Neural progenitor cell (in vitro differentiated cells): ENCODE measurements at regions not wholly inside any gene's neighbourhood (a gene's known extent, or its start where the extent isn't known, plus 50 kb on each side); places are given as distances from the start of the nearest gene placed in this dataset.

Source experiments
- DNase-seq: peaks from one replicate; pipeline ENCODE4 v3.0.0-alpha.2; 2016; ENCODE audit warnings: low spot score
- H2AFZ ChIP-seq: fragments of 200-600 bp; sonication (generic); replicated peaks from 2 replicates; pipeline ENCODE4 v1.6.1; 2016; ENCODE audit warnings: antibody characterized with exemption
- H3F3A ChIP-seq: fragments of 200-600 bp; sonication (generic); 2 replicates; pipeline ENCODE4 v1.6.1; 2016; ENCODE audit warnings: antibody characterized with exemption, low read depth
- H3K27ac ChIP-seq: fragments of 200-600 bp; sonication (generic); 2 replicates; pipeline ENCODE4 v1.5.1; 2016; ENCODE audit warnings: mild to moderate bottlenecking
- H3K27me3 ChIP-seq: fragments of 200-600 bp; sonication (generic); 2 replicates; pipeline ENCODE4 v1.6.1; 2016; ENCODE audit warnings: mild to moderate bottlenecking, moderate library complexity
- H3K36me3 ChIP-seq: fragments of 200-600 bp; sonication (generic); 2 replicates; pipeline ENCODE4 v1.5.1; 2016
- H3K4me1 ChIP-seq: fragments of 200-600 bp; sonication (generic); 2 replicates; pipeline ENCODE4 v1.6.1; 2016; ENCODE audit warnings: mixed run types
- H3K4me2 ChIP-seq: fragments of 200-600 bp; sonication (generic); 2 replicates; pipeline ENCODE4 v1.6.1; 2016
- H3K4me3 ChIP-seq: fragments of 200-600 bp; sonication (generic); 2 replicates; pipeline ENCODE4 v1.5.1; 2016
- H3K79me2 ChIP-seq: fragments of 200-600 bp; sonication (generic); 2 replicates; pipeline ENCODE4 v1.6.1; 2016; ENCODE audit warnings: low read depth
- H3K9ac ChIP-seq: fragments of 200-600 bp; sonication (generic); 2 replicates; pipeline ENCODE4 v1.6.1; 2016
- H3K9me3 ChIP-seq: fragments of 200-600 bp; sonication (generic); 2 replicates; pipeline ENCODE4 v1.5.1; 2016; ENCODE audit warnings: low read depth
- H4K20me1 ChIP-seq: fragments of 200-600 bp; sonication (generic); 2 replicates; pipeline ENCODE4 v1.6.1; 2016; ENCODE audit warnings: low read depth
- H3K27ac Mint-ChIP-seq: 3 replicates; pipeline ENCODE4 v1.8.0; 2021; ENCODE audit warnings: mixed read lengths
- H3K27me3 Mint-ChIP-seq: 2 replicates; pipeline ENCODE4 v1.8.0; 2022; ENCODE audit warnings: low read depth, mild to moderate bottlenecking, inconsistent platforms, moderate library complexity, mixed read lengths; ENCODE audit not compliant: insufficient read depth
- H3K36me3 Mint-ChIP-seq: 3 replicates; pipeline ENCODE4 v1.8.0; 2021; ENCODE audit warnings: mixed read lengths
- H3K4me1 Mint-ChIP-seq: 3 replicates; pipeline ENCODE4 v1.8.0; 2021; ENCODE audit warnings: mixed read lengths
- H3K4me3 Mint-ChIP-seq: 3 replicates; pipeline ENCODE4 v1.8.0; 2021; ENCODE audit warnings: mild to moderate bottlenecking, moderate library complexity, mixed read lengths
- H3K9me3 Mint-ChIP-seq: 3 replicates; pipeline ENCODE4 v1.8.0; 2020; ENCODE audit warnings: mixed read lengths
- EZH2 ChIP-seq: fragments of 200-600 bp; sonication (generic); IDR thresholded peaks from 2 replicates; pipeline ENCODE4 v1.6.1; 2017; ENCODE audit warnings: antibody characterized with exemption, mild to moderate bottlenecking, moderate library complexity
- EZH2phosphoT487 ChIP-seq: fragments of 200-600 bp; sonication (generic); IDR thresholded peaks from 2 replicates; pipeline ENCODE4 v1.6.1; 2017; ENCODE audit warnings: antibody characterized with exemption
- TF ChIP-seq, protein P1 (sequence below): fragments of 200-600 bp; sonication (generic); IDR thresholded peaks from 2 replicates; pipeline ENCODE4 v1.5.1; 2017; ENCODE audit warnings: antibody characterized with exemption, mild to moderate bottlenecking

DNA sequence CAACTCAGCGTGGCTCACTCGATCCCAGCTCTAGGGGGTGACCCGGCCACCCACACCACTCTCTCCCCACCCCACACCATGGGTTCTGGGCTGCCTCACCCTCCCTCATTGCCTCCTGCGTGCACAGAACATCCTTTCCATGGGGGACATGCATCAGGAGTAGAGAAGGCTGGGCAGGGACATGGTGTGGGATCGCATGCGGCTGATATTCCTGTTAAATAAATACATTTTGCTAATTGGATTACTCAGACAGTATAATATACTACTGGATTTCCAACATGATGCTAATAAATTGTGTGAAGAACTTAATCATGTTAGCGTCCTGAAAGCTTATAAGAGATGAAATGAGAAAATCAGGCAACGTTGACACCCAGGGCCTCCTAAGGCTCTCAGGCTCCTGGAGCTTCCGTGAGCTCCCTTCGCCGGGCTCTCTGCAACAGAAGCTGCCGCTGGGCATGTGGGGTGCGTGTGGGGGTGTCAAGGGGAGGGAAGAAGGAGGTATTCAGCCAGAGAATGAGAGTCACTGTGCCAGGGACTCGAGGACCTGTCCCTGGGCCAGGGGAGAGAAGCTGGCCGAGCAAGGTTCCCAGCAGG lies 173.1 kb upstream of the TNRC6C start:
- H3F3A ChIP-seq: peaks cover 23% of the 10 kb centered on the region
- no peak overlapping the region for H3K27ac Mint-ChIP-seq
- H3K9me3 ChIP-seq: no peaks in the 10 kb centered on the region
- H3K27ac ChIP-seq: no peak overlapping the region
- H3K79me2 ChIP-seq: no peaks in the 10 kb centered on the region
- H3K4me1 ChIP-seq: peaks cover 28% of the 10 kb centered on the region
- no peak overlapping the region for H3K9ac ChIP-seq
- H3K36me3 ChIP-seq: no peaks in the 10 kb centered on the region
- TF ChIP-seq EZH2phosphoT487 (no peak), EZH2 (no peak)
- TF ChIP-seq, protein P1, sequence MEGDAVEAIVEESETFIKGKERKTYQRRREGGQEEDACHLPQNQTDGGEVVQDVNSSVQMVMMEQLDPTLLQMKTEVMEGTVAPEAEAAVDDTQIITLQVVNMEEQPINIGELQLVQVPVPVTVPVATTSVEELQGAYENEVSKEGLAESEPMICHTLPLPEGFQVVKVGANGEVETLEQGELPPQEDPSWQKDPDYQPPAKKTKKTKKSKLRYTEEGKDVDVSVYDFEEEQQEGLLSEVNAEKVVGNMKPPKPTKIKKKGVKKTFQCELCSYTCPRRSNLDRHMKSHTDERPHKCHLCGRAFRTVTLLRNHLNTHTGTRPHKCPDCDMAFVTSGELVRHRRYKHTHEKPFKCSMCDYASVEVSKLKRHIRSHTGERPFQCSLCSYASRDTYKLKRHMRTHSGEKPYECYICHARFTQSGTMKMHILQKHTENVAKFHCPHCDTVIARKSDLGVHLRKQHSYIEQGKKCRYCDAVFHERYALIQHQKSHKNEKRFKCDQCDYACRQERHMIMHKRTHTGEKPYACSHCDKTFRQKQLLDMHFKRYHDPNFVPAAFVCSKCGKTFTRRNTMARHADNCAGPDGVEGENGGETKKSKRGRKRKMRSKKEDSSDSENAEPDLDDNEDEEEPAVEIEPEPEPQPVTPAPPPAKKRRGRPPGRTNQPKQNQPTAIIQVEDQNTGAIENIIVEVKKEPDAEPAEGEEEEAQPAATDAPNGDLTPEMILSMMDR: no peak
- no peaks in the 10 kb centered on the region for H4K20me1 ChIP-seq
- H3K4me2 ChIP-seq: no peak overlapping the region
- no peaks in the 10 kb centered on the region for H3K36me3 Mint-ChIP-seq
- H3K9me3 Mint-ChIP-seq: no peaks in the 10 kb centered on the region
- no peak for DNase-seq
- peaks cover 32% of the 10 kb centered on the region for H3K4me1 Mint-ChIP-seq
- H3K27me3 Mint-ChIP-seq: peaks cover 16% of the 10 kb centered on the region
- no peak overlapping the region for H2AFZ ChIP-seq
- peaks cover 63% of the 10 kb centered on the region for H3K27me3 ChIP-seq
- no peak overlapping the region for H3K4me3 Mint-ChIP-seq
- no peak overlapping the region for H3K4me3 ChIP-seq

- Mint-ChIP-seq H3K4me1 (peaks cover 29% of the 10 kb centered on the region), H3K27me3 (peaks cover 19% of the 10 kb centered on the region), H3K4me3 (no peak overlapping the region), H3K9me3 (no peaks in the 10 kb centered on the region), H3K27ac (no peak overlapping the region), H3K36me3 (no peaks in the 10 kb centered on the region)
- Histone ChIP-seq H3K4me2 (no peak overlapping the region), H3K9me3 (no peaks in the 10 kb centered on the region), H2AFZ (no peak overlapping the region), H3K27ac (no peak overlapping the region), H3F3A (peaks cover 27% of the 10 kb centered on the region), H3K27me3 (peaks cover 66% of the 10 kb centered on the region), H3K79me2 (no peaks in the 10 kb centered on the region), H3K4me3 (no peak overlapping the region), H3K4me1 (peaks cover 27% of the 10 kb centered on the region), H4K20me1 (no peaks in the 10 kb centered on the region), H3K36me3 (no peaks in the 10 kb centered on the region), H3K9ac (no peak overlapping the region)
- no peak for TF ChIP-seq EZH2phosphoT487
- TF ChIP-seq EZH2: no peak
- TF ChIP-seq, protein P1: no peak
- no peak for DNase-seq
Measured at GRCh38 chr17:77786090-77786489, 172.4 kb upstream of the TNRC6C start.

DNA sequence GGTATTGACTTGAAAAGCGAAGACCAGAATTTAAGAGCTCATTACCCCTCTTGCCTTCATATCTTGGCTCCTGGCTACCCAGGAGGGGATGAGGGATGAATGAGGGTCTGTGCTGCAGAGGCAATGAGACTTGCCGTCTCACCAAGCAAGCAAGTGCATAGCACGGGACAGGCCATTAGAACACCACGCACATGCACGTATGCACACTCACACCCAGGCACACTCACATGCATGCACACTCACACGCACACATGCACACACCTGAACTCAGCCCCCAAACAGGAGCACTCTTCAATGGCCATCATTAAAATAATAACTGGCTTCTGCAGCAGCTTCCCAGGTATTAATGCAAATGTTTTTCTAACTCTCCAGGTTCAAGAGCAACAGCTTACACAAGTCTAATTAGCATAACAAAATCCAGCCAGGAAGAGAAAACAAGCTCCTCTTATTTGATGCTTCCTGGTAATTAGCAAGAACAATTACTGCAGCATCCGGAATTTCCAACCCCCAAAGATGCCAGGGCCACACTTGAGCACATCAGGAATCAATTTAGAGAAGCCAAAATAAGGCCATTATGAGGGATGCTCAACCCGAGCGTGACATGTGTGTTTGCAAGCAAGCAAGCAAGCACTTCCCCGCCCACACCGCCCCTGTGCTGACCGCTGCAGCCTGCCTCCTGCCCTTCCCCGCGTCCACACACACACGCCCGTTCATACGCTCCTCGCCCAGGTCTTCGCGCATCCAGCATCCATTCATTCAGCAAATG lies 171.6 kb upstream of the TNRC6C start:
- H3K27ac ChIP-seq: no peak overlapping the region
- peaks cover 23% of the 10 kb centered on the region for H3K4me1 ChIP-seq
- no peak overlapping the region for H2AFZ ChIP-seq
- H3K36me3 Mint-ChIP-seq: no peaks in the 10 kb centered on the region
- H3K79me2 ChIP-seq: no peaks in the 10 kb centered on the region
- H3K9ac ChIP-seq: no peak overlapping the region
- no peaks in the 10 kb centered on the region for H3K9me3 ChIP-seq
- H3K4me2 ChIP-seq: peak overlapping the region; percentile 11
- peaks cover 19% of the 10 kb centered on the region for H3K27me3 Mint-ChIP-seq
- H3K36me3 ChIP-seq: no peaks in the 10 kb centered on the region
- no peak overlapping the region for H3K4me3 ChIP-seq
- no peaks in the 10 kb centered on the region for H3K9me3 Mint-ChIP-seq
- peaks cover 27% of the 10 kb centered on the region for H3F3A ChIP-seq
- H3K27me3 ChIP-seq: peaks cover 74% of the 10 kb centered on the region
- TF ChIP-seq, protein P1: no peak
- TF ChIP-seq EZH2 (no peak), EZH2phosphoT487 (no peak)
- peak overlapping the region; percentile 9 for H3K4me3 Mint-ChIP-seq
- no peaks in the 10 kb centered on the region for H4K20me1 ChIP-seq
- H3K4me1 Mint-ChIP-seq: peaks cover 29% of the 10 kb centered on the region
- H3K27ac Mint-ChIP-seq: no peak overlapping the region
- peak; percentile 42 for DNase-seq
